Fibroblast of mammary gland (primary cell): ENCODE measurements at regions not wholly inside any gene's neighbourhood (a gene's known extent, or its start where the extent isn't known, plus 50 kb on each side); places are given as distances from the start of the nearest gene placed in this dataset.
"Not testable (repeated sequence)": the region's sequence is repeated elsewhere in the genome, so short reads cannot be mapped to it uniquely, and the experiment has no call there.

ENCODE experiments used
- DNase-seq: peaks from one replicate; pipeline ENCODE4 v3.0.0-alpha.2; 2010; ENCODE audit warnings: low read depth
- H3K4me3 ChIP-seq: 2 replicates; pipeline ENCODE4 v1.5.1; 2011; ENCODE audit warnings: low read depth, mild to moderate bottlenecking, low read length, moderate library complexity; ENCODE audit not compliant: control insufficient read depth
- TF ChIP-seq, protein P1 (sequence below): conservative IDR thresholded peaks from 2 replicates; pipeline ENCODE4 v1.5.1; 2011; ENCODE audit warnings: low read depth, low read length, inconsistent platforms; ENCODE audit not compliant: control insufficient read depth, insufficient read depth

DNA sequence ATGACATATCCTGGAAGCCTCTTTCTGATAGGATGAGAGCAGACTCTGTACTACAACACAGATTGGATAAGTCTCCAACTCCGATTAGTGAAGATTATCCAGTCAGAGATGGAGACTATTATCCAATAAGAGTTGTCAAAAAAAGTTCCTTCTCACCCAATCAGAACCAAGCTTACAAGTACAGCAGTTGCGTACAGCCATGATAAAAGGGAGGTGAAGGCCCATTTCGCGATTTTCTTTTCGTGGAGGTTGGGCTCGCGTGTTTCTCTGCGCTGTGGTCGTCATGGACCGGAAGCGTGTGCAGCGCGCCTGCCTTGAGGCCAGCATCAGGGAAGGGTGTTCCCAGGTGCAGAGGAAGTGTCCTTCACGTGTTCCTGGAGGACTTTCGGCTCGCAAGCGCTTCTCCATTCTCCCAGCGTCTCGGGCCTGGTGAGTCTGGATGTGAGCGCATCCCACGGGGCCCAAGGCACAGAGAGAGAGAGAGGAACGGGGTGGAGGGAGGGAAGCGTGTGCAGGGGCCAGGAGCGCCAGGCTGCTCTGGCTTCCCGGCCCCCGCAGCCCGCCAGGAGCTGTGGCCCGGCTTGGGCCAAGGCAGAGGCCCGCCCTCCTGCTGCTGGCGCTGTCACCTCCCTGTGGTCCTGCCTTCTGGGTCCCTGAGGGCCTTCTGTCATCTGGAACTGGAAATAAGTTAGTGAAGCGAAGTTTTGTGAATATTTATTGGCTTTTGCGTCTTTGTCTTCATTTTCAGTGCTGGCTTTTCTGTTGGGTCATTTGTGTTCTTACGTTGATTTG lies 53.9 kb downstream of the CDRT15L2 start:
- not testable (repeated sequence) for H3K4me3 ChIP-seq, DNase-seq

DNA sequence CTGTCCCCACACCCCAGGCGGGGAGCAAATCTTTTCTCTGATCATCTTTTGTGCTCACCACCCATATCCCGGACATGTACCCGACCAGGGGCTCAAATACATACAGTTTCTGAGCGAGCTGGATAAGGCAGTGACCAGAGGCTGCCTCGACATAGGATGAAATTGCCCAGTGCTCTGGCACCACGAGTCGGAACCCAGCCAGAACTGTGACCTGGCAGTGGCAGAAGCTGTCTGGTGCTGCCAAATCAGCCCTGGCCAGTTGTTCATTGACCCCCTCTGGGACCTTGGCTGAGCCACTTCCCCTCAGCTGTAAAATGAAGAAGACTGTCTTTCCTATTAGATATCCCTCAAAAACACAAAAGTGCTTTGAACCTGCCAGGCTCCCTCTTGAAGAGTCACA lies 60.6 kb downstream of the CDRT15L2 start:
- DNase-seq, H3K4me3 ChIP-seq: not testable (repeated sequence)

DNA sequence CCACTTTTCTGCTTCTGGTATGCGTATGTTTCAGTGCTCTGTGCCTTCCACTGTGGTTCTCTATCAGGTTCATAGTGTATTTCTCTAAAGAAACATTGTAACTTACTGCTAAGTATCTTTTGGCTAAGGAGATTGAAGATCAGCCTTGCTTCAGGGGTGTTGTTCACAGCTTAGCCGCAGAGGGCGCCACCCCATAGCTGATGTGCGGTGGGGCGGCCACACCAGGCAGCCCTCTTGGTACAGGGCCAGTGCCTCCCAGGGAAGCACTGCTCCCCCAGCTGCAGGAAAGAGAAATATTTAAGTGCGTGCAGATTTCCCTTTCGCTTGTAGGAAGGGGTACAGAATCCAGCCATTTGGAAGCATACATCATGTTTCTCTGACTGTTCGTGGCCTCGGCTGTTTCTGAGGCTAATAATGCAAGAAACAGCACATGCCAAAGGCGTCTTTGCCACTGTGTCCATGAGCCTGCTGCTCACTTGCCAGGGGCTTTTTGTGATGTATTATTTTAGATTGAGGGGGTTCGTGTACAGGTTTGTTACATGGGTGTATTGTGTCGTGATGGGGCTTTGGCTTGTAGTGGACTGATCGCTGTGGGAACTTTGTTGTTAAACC lies 67.2 kb downstream of the CDRT15L2 start:
- DNase-seq = peak; percentile 1
- H3K4me3 ChIP-seq = not testable (repeated sequence)
- TF ChIP-seq, protein P1, sequence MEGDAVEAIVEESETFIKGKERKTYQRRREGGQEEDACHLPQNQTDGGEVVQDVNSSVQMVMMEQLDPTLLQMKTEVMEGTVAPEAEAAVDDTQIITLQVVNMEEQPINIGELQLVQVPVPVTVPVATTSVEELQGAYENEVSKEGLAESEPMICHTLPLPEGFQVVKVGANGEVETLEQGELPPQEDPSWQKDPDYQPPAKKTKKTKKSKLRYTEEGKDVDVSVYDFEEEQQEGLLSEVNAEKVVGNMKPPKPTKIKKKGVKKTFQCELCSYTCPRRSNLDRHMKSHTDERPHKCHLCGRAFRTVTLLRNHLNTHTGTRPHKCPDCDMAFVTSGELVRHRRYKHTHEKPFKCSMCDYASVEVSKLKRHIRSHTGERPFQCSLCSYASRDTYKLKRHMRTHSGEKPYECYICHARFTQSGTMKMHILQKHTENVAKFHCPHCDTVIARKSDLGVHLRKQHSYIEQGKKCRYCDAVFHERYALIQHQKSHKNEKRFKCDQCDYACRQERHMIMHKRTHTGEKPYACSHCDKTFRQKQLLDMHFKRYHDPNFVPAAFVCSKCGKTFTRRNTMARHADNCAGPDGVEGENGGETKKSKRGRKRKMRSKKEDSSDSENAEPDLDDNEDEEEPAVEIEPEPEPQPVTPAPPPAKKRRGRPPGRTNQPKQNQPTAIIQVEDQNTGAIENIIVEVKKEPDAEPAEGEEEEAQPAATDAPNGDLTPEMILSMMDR = peak; percentile 25

DNA sequence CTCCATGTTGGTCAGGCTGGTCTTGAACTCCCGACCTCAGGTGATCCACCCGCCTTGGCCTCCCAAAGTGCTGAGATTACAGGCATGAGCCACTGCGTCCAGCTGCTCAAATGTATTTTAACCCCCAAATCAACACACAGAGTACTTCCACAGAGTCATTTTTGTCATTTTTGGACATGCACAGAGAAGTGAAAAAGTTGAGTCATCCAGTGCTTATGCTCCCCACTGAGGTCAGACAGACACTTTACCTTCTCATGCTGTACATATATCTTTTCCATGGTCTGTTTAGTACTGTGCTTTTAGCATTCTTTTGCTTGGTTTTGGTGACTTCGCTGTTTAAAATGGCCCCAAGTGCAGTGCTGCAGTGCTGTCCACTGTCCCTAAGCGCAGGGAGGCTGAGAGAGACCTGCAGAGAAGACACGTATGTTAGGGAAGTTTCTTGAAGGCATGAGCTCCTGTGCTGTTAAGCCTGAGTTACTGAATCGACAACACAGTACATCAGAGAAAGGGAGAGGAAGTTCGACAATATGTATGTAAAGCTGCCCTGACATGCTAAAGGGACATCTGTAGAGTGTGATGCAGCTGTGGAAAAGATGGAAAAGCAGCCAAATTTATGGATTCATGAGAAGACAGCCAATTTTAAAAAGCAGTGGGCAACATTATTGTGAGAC lies 69.7 kb downstream of the CDRT15L2 start:
- H3K4me3 ChIP-seq, DNase-seq: not testable (repeated sequence)

DNA sequence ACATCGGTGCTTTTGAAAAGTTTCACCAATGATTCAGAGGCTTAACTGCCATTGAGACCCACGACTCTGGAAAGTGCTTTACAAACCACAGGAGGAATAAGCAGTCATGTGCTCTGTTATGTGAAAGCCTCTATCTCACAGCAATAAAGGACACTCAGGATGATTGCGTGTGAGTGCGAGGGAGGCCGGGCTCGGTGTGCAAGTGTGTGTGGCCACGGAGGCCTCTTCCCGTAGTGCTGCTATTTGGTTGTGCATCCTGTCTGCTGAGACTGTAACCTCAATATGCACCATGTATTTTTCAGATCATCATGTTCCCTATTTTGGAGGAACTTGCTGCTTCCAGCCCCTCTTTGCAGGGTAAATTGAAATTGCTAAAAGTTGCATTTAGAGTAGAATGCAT lies 71.5 kb downstream of the CDRT15L2 start:
- not testable (repeated sequence) for H3K4me3 ChIP-seq, DNase-seq

DNA sequence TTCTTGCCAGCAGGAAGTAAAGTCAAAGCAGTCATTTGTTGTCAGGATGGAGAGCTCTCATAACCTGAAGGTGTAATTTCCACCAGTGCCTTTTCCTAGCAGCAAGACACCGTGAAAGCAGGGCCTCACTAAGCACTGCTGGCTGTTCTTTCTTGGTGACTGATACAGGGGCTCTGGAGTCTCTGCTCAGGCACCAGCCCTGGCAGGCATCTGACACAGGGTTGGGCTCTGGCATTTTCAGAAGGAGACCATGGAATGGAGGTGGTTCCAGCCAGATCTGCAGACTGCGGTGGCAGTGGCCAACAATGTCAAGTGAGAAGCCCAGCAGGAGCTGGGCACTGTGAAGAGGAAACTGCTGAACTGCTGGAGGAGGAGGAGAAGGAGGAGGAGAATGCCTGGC lies 72.2 kb downstream of the CDRT15L2 start:
- not testable (repeated sequence) for DNase-seq, H3K4me3 ChIP-seq

DNA sequence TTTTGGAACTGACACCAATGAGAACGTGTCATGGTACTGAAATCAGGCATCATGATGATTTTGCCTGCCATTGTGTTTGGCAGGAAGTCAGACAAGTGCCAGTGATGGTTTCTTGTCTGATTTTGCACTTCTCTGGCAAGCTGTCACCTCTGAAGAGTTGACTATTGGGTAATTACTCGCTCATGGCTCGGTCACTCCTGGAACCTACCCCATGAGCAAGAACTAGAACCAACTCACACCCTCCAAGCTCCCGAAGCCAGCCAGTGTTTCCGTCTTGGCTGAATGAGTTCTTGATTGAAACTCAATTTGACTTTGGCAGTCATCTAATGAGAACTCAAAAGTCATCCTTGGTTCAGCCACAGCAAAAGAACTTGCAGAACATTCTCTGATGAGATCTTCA lies 73.9 kb downstream of the CDRT15L2 start:
- not testable (repeated sequence) for DNase-seq

DNA sequence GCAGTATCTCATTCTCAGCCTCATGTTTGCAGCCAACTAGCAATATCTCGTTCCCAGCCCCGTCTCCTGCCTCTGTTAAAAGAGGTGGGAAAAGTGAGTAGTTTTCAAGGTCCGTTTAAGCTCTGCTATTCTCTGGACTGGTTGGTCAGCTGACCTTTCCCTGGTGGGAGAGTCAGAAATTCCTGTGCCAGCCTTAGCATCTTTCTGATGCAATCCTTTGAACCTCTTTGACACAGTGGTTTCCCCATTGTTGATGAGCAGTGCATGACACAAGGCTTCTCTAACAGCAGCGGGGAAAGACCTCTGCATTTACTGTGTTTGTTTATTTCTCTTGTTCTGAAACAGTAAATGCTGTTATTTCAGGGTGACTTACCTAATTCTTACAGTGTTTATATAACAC lies 74.6 kb downstream of the CDRT15L2 start:
- H3K4me3 ChIP-seq = not testable (repeated sequence)
- DNase-seq = peak; percentile 30

More for the DNA sequence above, 73.9 kb downstream of the CDRT15L2 start:
- H3K4me3 ChIP-seq = not testable (repeated sequence)

DNA sequence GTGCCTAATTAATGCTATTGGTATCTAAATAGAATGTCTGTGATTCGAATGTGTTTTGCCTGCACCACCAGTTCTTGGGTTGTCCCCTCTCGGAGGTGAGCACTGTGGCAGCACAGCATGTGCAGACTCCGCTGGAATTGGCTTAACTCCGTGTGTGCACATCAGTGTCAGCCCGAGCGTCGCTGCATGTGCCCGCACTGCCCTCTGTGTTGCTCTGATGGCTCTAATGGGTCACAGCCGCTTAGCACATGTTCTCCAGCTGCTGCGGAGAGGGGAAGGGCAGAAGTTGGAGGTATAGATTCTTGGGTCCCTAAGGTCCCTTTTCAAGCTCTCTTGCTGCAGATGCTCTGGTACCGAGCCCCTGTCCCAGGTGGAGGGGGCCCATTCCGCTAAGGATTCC lies 75.1 kb downstream of the CDRT15L2 start:
- not testable (repeated sequence) for DNase-seq, H3K4me3 ChIP-seq

DNA sequence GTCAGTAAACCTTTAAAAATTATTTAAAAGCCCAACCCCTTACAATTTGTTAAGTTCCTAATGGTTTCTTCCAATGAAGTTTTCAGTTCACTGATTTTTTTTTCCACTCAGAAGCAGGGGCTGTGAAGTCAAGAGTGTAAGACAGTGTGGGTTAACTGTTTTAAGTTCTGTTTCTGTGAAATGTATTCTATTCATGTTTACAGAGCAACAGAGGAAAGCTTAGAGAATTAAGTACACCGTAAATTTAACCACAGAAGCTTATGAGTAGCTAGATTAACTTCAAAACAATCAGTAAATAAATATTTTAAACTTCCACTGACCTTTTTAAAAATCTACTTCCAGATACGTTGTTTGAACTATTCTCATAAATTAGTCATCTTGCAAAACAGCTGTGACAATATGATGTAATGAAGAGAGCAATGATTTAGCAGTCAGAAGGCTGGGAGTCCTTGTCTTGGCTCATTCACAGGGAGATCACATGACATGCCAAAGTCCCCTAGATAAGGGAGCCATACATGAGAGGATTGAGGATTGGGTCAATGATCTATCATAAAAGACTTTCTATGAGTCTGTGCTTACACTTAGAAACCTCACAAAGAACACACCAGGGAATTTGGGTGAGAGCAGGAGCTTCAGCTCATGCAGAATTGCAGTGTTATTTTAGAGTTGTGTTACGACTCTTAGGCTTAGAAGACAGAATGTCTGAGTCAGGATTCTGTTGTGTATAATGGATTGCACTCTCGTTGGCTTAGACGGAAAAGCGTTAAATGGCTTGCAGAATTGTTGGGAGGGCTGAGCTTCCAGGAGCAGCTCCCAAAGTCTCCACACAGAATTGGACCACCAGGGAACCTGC lies 85.8 kb downstream of the CDRT15L2 start:
- H3K4me3 ChIP-seq = not testable (repeated sequence)
- DNase-seq = peak; percentile 26

DNA sequence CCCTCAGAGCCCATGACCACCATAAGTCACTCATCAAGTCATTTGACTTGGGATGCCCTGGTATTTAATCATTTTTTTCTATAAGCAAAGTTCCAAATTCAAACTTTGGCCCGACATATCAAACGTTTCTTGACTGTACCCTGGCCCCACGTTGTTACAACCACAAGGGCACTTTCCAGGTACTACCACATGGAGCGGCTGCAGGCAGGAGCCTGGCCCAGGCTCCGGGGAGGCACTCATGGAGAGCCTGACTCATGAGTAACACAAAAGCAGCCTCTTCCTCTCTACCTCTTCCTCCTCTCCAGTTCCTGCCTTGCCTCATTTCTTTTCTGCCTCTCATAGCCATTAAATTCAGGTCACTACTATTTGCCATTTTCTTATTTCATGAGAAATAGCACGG lies 87.2 kb downstream of the CDRT15L2 start:
- DNase-seq = peak; percentile 31
- TF ChIP-seq, protein P1 = peak; percentile 5
- not testable (repeated sequence) for H3K4me3 ChIP-seq

DNA sequence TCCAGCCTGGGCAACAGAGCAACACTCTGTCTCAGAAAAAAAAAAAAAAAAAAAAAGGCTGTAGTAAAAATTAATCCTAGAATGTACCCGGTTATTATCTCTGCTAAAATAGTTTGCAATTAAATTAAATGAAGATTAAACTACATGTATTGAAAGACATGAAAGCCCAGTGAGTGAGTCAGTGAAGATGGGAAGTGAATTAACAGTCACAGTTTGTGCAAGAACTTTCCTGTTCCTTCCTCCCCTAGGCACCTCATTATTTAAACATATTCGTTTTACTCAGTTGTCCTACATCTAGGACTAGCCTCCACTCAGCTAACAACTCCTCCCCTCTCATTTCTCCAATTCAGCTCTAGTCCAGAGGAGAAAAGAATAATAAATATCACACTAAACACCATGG lies 88.2 kb downstream of the CDRT15L2 start:
- H3K4me3 ChIP-seq, DNase-seq: not testable (repeated sequence)

DNA sequence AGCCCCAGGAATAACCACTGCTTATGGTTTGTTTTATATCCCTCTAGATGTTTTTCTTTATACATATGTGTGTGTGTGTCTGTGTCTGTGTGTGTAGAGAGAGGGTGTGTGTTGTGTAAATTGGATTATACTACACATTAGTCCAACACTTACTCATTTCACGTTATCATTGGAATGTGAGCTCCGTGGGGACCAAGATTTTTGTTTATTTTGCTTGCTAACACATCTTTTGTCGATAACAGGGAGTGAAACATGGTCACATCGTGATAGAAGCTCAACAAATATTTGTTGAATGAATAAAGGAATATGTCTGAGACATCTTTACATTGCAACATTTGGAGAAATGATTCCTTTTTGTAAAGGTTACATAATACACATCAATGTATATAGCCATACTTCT lies 88.8 kb downstream of the CDRT15L2 start:
- not testable (repeated sequence) for H3K4me3 ChIP-seq, DNase-seq

DNA sequence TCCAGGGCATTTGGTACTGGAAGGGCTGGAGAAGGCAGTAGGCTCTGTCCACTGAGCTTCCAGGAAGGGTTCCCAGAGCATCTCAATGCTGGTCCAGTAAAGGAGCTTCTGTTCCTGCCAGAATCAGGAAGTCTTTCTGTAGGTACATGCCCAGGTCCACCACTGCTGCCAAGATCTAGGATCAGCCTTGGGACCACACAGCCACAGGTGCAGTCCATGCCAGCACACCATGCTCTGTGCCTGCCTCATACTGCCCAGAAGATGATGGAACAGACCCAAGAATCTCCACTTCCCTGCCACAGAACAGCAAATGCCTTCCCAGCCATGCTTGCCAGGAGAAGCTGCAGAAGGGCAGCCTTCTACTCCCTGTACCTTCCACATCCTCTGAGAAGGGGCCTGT lies 89.3 kb downstream of the CDRT15L2 start:
- H3K4me3 ChIP-seq, DNase-seq: not testable (repeated sequence)

DNA sequence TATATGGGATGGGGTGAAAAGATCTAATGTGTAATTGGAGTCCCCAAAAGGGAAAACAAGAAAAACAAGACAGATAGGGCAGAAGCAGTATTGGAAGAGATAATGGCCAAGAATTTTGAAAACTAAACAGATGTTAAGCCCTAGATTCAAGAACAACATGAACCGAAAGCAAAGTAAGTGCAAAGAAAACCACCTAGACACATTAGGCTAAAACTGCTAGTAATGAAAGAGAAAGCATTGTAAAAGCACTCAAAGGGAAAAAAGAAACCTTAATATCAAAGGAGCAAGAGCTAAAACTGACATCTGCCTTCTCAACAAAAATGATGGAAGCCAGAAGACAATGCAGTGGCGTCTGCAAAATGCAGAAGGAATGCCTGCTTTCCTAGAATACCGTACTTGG lies 91.0 kb downstream of the CDRT15L2 start:
- DNase-seq = not testable (repeated sequence)

More for the DNA sequence above, 91.0 kb downstream of the CDRT15L2 start:
- not testable (repeated sequence) for H3K4me3 ChIP-seq
